ENCODE measurements at regions not wholly inside any gene's neighbourhood (a gene's known extent, or its start where the extent isn't known, plus 50 kb on each side); places are given as distances from the start of the nearest gene placed in this dataset.

DNA sequence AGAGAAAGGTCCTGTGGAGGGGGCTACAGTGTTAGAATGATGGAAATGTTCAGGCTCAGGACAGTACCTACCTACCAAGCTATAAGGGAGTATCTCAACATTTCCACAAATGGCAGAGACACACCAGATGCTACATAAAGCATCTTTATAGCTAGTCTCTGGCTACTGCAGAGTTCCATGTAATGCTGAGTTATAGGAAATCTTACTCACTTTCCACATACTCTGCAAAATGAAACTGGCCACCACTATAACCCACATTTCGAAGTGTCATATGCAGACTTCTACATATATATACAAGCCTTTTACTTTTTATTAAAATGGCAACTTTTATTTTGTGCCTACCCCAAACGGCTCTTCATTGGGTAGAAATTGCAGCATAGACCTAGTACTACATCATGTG lies 85.5 kb downstream of the FAS start:
- H3K4me3 ChIP-seq (ENCODE audit: low read length): no peak overlapping the region
- TF ChIP-seq, protein P1, sequence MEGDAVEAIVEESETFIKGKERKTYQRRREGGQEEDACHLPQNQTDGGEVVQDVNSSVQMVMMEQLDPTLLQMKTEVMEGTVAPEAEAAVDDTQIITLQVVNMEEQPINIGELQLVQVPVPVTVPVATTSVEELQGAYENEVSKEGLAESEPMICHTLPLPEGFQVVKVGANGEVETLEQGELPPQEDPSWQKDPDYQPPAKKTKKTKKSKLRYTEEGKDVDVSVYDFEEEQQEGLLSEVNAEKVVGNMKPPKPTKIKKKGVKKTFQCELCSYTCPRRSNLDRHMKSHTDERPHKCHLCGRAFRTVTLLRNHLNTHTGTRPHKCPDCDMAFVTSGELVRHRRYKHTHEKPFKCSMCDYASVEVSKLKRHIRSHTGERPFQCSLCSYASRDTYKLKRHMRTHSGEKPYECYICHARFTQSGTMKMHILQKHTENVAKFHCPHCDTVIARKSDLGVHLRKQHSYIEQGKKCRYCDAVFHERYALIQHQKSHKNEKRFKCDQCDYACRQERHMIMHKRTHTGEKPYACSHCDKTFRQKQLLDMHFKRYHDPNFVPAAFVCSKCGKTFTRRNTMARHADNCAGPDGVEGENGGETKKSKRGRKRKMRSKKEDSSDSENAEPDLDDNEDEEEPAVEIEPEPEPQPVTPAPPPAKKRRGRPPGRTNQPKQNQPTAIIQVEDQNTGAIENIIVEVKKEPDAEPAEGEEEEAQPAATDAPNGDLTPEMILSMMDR (conservative IDR thresholded peaks at IDR 0.05; ENCODE audit: low read length): no peak
- DNase-seq (ENCODE audit: low read depth): no peak

DNA sequence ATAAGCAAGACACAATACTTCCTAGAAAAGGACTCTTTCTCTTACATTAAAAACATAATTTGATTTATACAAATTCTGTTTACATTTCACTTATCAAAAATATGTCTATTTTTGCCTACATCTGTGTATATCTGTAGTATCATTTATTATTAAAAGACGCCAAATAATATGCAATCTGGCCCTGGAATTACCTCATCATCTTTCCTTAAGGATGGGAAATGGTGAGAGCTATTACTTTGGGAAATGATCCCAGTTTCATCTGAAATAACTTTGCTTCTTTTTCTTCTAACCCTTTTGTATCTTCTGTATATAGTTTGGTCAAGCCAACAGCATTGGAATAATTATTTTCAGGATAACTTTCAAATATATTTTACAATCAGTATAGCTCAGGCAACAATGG lies 85.0 kb downstream of the FAS start:
- DNase-seq (ENCODE audit: low read depth): no peak
- TF ChIP-seq, protein P1 (conservative IDR thresholded peaks at IDR 0.05; ENCODE audit: low read length): no peak
- H3K4me3 ChIP-seq (ENCODE audit: low read length): no peak overlapping the region

DNA sequence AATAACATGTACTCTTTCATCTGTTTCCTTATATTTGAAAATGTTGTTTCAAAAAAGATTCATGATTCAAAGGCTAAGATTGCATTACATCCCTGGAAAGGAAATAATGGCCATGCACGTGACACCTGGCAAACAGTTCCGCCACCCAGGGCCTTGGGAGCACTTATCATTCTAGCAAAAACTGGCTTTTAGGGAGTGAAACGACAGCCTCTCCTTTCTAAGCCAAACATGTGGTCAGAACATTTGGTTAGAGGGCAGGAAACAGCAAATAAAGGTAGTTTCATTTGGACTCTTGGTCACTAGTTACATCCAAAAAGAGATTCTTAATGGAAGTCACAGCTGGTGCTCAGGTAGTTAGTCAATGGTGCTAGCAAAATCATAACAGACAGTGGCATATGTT lies 83.5 kb downstream of the FAS start:
- TF ChIP-seq, protein P1 (conservative IDR thresholded peaks at IDR 0.05; ENCODE audit: low read length): no peak

DNA sequence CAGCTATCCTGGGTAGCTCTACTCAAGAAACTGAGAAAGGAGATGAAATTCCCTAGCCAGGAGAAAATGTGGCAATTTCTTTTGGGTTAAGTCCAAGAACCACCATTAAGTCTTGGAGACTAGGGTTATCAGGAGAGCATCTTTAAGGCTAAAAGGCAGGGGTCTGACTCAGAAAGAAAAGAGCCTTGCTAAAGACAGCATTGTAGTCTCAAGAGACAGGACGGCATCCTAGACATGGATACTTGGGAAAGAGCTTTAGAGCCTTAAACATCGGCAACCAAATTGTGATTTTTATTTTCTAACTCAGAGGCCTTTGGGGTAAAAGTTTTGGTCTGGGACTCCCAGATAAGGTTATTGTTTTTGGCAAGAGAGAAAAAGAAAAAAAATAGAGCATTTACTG lies 83.1 kb downstream of the FAS start:
- H3K4me3 ChIP-seq (ENCODE audit: low read length): no peak overlapping the region
- TF ChIP-seq, protein P1 (conservative IDR thresholded peaks at IDR 0.05; ENCODE audit: low read length): no peak
- DNase-seq (ENCODE audit: low read depth): no peak

More for the DNA sequence above, 83.5 kb downstream of the FAS start:
- no peak overlapping the region for H3K4me3 ChIP-seq (ENCODE audit: low read length)
- peak; percentile 44 for DNase-seq (ENCODE audit: low read depth)

DNA sequence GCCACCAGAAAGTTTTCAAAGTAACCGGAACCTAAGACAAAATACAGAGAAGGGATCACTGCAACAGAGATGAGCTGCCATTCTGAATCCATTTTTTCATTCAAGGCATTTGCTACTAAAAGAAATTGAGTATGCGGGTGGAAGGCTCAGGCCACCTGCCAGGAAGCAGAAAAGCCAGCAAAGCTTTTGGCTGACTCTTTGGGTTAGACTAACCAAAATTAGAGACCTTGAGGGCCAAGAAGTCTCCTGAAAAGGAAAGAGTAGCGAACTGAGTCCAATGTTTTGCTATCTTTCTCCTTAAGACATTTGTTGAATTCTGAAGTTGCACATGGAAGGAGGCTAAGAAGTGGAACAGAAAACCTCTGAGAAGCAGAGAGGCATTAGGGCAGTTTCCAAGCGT lies 79.0 kb downstream of the FAS start:
- TF ChIP-seq, protein P1 (conservative IDR thresholded peaks at IDR 0.05; ENCODE audit: low read length): no peak
- no peak for DNase-seq (ENCODE audit: low read depth)
- H3K4me3 ChIP-seq (ENCODE audit: low read length): no peak overlapping the region
